WTC11 (cell line): ENCODE measurements at regions not wholly inside any gene's neighbourhood (a gene's known extent, or its start where the extent isn't known, plus 50 kb on each side); places are given as distances from the start of the nearest gene placed in this dataset.

ENCODE experiments used
- ATAC-seq: fragments of 200-7000 bp; cut with Tn5 transposase; 2 replicates; pipeline ENCODE4 v1.10.0; 2021; ENCODE audit warnings: mild to moderate bottlenecking, moderate library complexity
- CTCF ChIA-PET: fragments of 300-600 bp; sonication (Branson Sonifier 250); formaldehyde crosslinking; loops from one replicate; lab custom pipeline; 2021; ENCODE audit warnings: antibody characterized with exemption; lab: Charles Lee
- POLR2A ChIA-PET: fragments of 350-600 bp; sonication (Branson Sonifier 250); formaldehyde crosslinking; loops from one replicate; lab custom pipeline; 2021; ENCODE audit warnings: antibody characterized with exemption; lab: Charles Lee
- DNase-seq: peaks from one replicate; pipeline ENCODE4 v3.0.0; 2021; ENCODE audit warnings: low spot score
- H3K27ac Mint-ChIP-seq: 2 replicates; pipeline ENCODE4 v1.8.0; 2021; ENCODE audit warnings: mixed read lengths
- H3K27me3 Mint-ChIP-seq: 2 replicates; pipeline ENCODE4 v1.8.0; 2021; ENCODE audit warnings: low read depth, mild to moderate bottlenecking, moderate library complexity, mixed read lengths
- H3K36me3 Mint-ChIP-seq: 2 replicates; pipeline ENCODE4 v1.8.0; 2021; ENCODE audit warnings: mixed read lengths
- H3K4me1 Mint-ChIP-seq: 2 replicates; pipeline ENCODE4 v1.8.0; 2022; ENCODE audit warnings: mixed read lengths
- H3K4me3 Mint-ChIP-seq: 2 replicates; pipeline ENCODE4 v1.8.0; 2021; ENCODE audit warnings: mild to moderate bottlenecking, moderate library complexity, mixed read lengths
- H3K9me3 Mint-ChIP-seq: 2 replicates; pipeline ENCODE4 v1.8.0; 2021; ENCODE audit warnings: mixed read lengths
- ARID4B ChIP-seq: sonication (generic); formaldehyde crosslinking; IDR thresholded peaks from 2 replicates; pipeline ENCODE4 v1.8.0; 2023; ENCODE audit warnings: missing genetic modification reagents, mild to moderate bottlenecking, borderline replicate concordance
- CTCF ChIP-seq: fragments of 200-600 bp; IDR thresholded peaks from 2 replicates; pipeline ENCODE4 v1.8.0; 2022; ENCODE audit warnings: antibody characterized with exemption
- ELF4 ChIP-seq: sonication (generic); formaldehyde crosslinking; IDR thresholded peaks from 2 replicates; pipeline ENCODE4 v1.8.1; 2022; ENCODE audit warnings: low read depth, mild to moderate bottlenecking, moderate library complexity, missing genetic modification reagents
- HMGA2 ChIP-seq: fragments of 250-450 bp; sonication (Bioruptor Pico); IDR thresholded peaks from 2 replicates; pipeline ENCODE4 v1.4.0; 2021; ENCODE audit warnings: mild to moderate bottlenecking, moderate library complexity
- MAX ChIP-seq: sonication (generic); formaldehyde crosslinking; IDR thresholded peaks from 2 replicates; pipeline ENCODE4 v1.8.0; 2022; ENCODE audit warnings: mild to moderate bottlenecking, missing genetic modification reagents
- PREB ChIP-seq: sonication (generic); formaldehyde crosslinking; IDR thresholded peaks from 2 replicates; pipeline ENCODE4 v1.8.1; 2022; ENCODE audit warnings: mild to moderate bottlenecking, missing genetic modification reagents, moderate library complexity, borderline replicate concordance
- RORB ChIP-seq: fragments of 250-450 bp; sonication (Bioruptor Pico); IDR thresholded peaks from 2 replicates; pipeline ENCODE4 v1.9.0; 2021; ENCODE audit warnings: mild to moderate bottlenecking
- SOX15 ChIP-seq: fragments of 250-450 bp; sonication (Bioruptor Pico); IDR thresholded peaks from 2 replicates; pipeline ENCODE4 v1.9.0; 2021; ENCODE audit warnings: mild to moderate bottlenecking
- SP1 ChIP-seq: sonication (generic); formaldehyde crosslinking; conservative IDR thresholded peaks from 2 replicates; pipeline ENCODE4 v1.8.1; 2022; ENCODE audit warnings: missing genetic modification reagents
- ZNF219 ChIP-seq: sonication (generic); formaldehyde crosslinking; IDR thresholded peaks from 2 replicates; pipeline ENCODE4 v1.8.0; 2023; ENCODE audit warnings: missing genetic modification reagents, mild to moderate bottlenecking, borderline replicate concordance
- ZNF671 ChIP-seq: fragments of 250-450 bp; sonication (Bioruptor Pico); IDR thresholded peaks from 2 replicates; pipeline ENCODE4 v1.8.0; 2021; ENCODE audit warnings: mild to moderate bottlenecking
- ZSCAN18 ChIP-seq: fragments of 250-450 bp; sonication (Bioruptor Pico); IDR thresholded peaks from 2 replicates; pipeline ENCODE4 v2.1.2; 2022; ENCODE audit warnings: mild to moderate bottlenecking, moderate library complexity
- TF ChIP-seq, protein P1 (sequence below): sonication (generic); formaldehyde crosslinking; IDR thresholded peaks from 2 replicates; pipeline ENCODE4 v1.8.0; 2023; ENCODE audit warnings: mild to moderate bottlenecking, missing genetic modification reagents
- TF ChIP-seq, protein P2 (sequence below): fragments of 250-450 bp; sonication (Bioruptor Pico); IDR thresholded peaks from 2 replicates; pipeline ENCODE4 v1.8.0; 2021; ENCODE audit warnings: mild to moderate bottlenecking
- TF ChIP-seq, protein P3 (sequence below): sonication (generic); formaldehyde crosslinking; IDR thresholded peaks from 2 replicates; pipeline ENCODE4 v1.8.1; 2022; ENCODE audit warnings: low read depth, mild to moderate bottlenecking, moderate library complexity, missing genetic modification reagents, borderline replicate concordance

- CTCF ChIA-PET, result interaction anchor here (1.2 kb wide), 1 partner anchor 99 kb away, joined by 4 read pairs; no protein-coding TSS in a partner anchor
- no peak overlapping the region for H3K27ac Mint-ChIP-seq
- no peak for DNase-seq
- H3K36me3 Mint-ChIP-seq, result no peaks in the 10 kb centered on the region
- ATAC-seq, result no peak
- no peaks in the 10 kb centered on the region for H3K9me3 Mint-ChIP-seq
- H3K4me3 Mint-ChIP-seq, result no peak overlapping the region
- POLR2A ChIA-PET, result no interaction called here
- peaks cover 16% of the 10 kb centered on the region; the same call in 1 of the 2 replicates for H3K27me3 Mint-ChIP-seq
- TF ChIP-seq ZSCAN18 (CRISPR knock-in tag) (no peak), PREB (CRISPR knock-in tag) (no peak), ZNF671 (CRISPR knock-in tag) (no peak), MAX (CRISPR knock-in tag) (no peak)
- no peaks in the 10 kb centered on the region for H3K4me1 Mint-ChIP-seq
Observed at GRCh38 chr3:59425371-59425770, 375.5 kb upstream of the CFAP20DC start.

DNA sequence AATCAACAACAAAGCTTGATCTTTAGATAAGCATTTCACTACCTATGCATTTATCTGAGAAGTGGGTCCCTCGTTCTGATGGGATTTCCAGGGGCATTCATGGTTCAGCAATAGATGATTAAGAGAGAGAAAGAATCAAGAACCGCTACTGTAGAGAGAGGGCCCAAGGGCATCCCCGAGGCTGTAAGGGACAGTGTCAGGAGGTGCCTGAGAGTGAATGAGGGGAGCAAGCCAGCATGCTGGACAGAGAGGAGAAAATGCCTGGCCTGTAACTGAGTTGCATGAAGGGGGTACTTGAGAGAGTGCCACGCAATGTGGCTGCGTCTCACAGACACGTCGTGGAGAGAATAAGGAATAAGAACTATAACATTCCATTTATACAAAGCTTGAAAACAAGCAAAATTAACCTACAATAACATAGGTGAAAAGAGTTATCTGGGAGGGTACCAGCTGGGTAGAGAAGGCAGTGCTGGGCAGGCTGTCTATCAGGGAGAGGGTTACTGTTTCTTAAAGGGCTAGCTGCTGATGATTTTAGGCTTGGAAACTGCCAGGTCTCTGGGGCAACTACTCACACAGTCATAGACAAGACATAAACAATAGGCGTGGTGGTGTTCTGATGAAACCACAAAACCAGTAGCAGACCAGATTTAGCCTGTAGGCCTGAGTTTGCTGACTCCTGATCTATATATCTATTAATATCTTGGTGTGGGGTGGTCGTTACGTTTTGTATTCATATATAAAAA, 374.6 kb upstream of the CFAP20DC start:
- H3K4me1 Mint-ChIP-seq, result no peaks in the 10 kb centered on the region
- CTCF ChIA-PET, result no interaction called here
- TF ChIP-seq RORB (CRISPR knock-in tag) (no peak), HMGA2 (no peak), SP1 (CRISPR knock-in tag) (no peak), SOX15 (CRISPR knock-in tag) (no peak), ZNF671 (CRISPR knock-in tag) (no peak), CTCF (no peak), ELF4 (no peak), ZNF219 (CRISPR knock-in tag) (no peak), ARID4B (no peak)
- TF ChIP-seq, protein P1, sequence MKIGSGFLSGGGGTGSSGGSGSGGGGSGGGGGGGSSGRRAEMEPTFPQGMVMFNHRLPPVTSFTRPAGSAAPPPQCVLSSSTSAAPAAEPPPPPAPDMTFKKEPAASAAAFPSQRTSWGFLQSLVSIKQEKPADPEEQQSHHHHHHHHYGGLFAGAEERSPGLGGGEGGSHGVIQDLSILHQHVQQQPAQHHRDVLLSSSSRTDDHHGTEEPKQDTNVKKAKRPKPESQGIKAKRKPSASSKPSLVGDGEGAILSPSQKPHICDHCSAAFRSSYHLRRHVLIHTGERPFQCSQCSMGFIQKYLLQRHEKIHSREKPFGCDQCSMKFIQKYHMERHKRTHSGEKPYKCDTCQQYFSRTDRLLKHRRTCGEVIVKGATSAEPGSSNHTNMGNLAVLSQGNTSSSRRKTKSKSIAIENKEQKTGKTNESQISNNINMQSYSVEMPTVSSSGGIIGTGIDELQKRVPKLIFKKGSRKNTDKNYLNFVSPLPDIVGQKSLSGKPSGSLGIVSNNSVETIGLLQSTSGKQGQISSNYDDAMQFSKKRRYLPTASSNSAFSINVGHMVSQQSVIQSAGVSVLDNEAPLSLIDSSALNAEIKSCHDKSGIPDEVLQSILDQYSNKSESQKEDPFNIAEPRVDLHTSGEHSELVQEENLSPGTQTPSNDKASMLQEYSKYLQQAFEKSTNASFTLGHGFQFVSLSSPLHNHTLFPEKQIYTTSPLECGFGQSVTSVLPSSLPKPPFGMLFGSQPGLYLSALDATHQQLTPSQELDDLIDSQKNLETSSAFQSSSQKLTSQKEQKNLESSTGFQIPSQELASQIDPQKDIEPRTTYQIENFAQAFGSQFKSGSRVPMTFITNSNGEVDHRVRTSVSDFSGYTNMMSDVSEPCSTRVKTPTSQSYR (CRISPR knock-in tag), result no peak
- TF ChIP-seq, protein P2, sequence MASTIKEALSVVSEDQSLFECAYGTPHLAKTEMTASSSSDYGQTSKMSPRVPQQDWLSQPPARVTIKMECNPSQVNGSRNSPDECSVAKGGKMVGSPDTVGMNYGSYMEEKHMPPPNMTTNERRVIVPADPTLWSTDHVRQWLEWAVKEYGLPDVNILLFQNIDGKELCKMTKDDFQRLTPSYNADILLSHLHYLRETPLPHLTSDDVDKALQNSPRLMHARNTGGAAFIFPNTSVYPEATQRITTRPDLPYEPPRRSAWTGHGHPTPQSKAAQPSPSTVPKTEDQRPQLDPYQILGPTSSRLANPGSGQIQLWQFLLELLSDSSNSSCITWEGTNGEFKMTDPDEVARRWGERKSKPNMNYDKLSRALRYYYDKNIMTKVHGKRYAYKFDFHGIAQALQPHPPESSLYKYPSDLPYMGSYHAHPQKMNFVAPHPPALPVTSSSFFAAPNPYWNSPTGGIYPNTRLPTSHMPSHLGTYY (CRISPR knock-in tag), result no peak
- TF ChIP-seq, protein P3, sequence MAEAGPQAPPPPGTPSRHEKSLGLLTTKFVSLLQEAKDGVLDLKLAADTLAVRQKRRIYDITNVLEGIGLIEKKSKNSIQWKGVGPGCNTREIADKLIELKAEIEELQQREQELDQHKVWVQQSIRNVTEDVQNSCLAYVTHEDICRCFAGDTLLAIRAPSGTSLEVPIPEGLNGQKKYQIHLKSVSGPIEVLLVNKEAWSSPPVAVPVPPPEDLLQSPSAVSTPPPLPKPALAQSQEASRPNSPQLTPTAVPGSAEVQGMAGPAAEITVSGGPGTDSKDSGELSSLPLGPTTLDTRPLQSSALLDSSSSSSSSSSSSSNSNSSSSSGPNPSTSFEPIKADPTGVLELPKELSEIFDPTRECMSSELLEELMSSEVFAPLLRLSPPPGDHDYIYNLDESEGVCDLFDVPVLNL (CRISPR knock-in tag), result no peak

More for the DNA sequence above, 374.6 kb upstream of the CFAP20DC start:
- Mint-ChIP-seq H3K4me3 (no peak overlapping the region), H3K36me3 (no peaks in the 10 kb centered on the region), H3K27ac (no peak overlapping the region), H3K27me3 (peaks cover 16% of the 10 kb centered on the region; the same call in 1 of the 2 replicates), H3K9me3 (no peaks in the 10 kb centered on the region)
- no peak for DNase-seq
- ATAC-seq, result no peak
- POLR2A ChIA-PET, result no interaction called here
